PC-3 (cell line): ENCODE measurements at regions not wholly inside any gene's neighbourhood (a gene's known extent, or its start where the extent isn't known, plus 50 kb on each side); places are given as distances from the start of the nearest gene placed in this dataset.

Experiments
- CTCF ChIP-seq: fragments of 300-600 bp; sonication (generic); conservative IDR thresholded peaks from 2 replicates; pipeline ENCODE4 v1.5.1; 2017; ENCODE audit warnings: antibody characterized with exemption, low read depth, mild to moderate bottlenecking, low read length
- EZH2 ChIP-seq: fragments of 300-600 bp; sonication (generic); IDR thresholded peaks from one replicate; pipeline ENCODE4 v1.6.1; 2017; ENCODE audit warnings: antibody characterized with exemption, mild to moderate bottlenecking, low read length; ENCODE audit not compliant: unreplicated experiment
- EZH2phosphoT487 ChIP-seq: fragments of 300-600 bp; sonication (generic); IDR thresholded peaks from 2 replicates; pipeline ENCODE4 v1.6.1; 2018; ENCODE audit warnings: mild to moderate bottlenecking, antibody characterized with exemption, low read length, borderline replicate concordance

DNA sequence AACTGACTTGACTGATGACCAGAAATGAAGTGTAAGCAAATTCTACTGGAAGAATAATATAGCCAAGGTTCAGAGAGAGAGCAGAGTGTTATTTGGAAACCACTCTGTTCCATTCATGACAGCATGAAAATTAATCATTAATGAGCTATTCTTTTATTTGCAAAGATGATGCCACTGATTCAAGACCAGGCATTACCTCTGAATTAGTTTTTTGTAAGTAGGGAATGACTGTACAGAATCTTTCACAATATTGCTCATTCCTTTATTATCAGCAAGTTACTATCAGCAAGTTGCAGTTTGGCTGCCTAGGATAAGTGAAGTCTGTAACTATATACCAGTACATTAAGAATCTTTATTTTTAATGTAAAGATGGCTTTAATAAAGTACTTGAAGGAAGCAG, 75.1 kb upstream of the RGMB start:
- no peak for TF ChIP-seq EZH2phosphoT487
- TF ChIP-seq CTCF: no peak
- no peak for TF ChIP-seq EZH2
